ENCODE measurements at regions not wholly inside any gene's neighbourhood (a gene's known extent, or its start where the extent isn't known, plus 50 kb on each side); places are given as distances from the start of the nearest gene placed in this dataset.

GRCh38 chr2:234254783-234255521 lies 204.4 kb downstream of the SPP2 start:
- TF ChIP-seq, protein P1, sequence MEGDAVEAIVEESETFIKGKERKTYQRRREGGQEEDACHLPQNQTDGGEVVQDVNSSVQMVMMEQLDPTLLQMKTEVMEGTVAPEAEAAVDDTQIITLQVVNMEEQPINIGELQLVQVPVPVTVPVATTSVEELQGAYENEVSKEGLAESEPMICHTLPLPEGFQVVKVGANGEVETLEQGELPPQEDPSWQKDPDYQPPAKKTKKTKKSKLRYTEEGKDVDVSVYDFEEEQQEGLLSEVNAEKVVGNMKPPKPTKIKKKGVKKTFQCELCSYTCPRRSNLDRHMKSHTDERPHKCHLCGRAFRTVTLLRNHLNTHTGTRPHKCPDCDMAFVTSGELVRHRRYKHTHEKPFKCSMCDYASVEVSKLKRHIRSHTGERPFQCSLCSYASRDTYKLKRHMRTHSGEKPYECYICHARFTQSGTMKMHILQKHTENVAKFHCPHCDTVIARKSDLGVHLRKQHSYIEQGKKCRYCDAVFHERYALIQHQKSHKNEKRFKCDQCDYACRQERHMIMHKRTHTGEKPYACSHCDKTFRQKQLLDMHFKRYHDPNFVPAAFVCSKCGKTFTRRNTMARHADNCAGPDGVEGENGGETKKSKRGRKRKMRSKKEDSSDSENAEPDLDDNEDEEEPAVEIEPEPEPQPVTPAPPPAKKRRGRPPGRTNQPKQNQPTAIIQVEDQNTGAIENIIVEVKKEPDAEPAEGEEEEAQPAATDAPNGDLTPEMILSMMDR (IDR thresholded peaks at IDR 0.05; ENCODE audit: insufficient read depth, low read length): no peak
- TF ChIP-seq GABPA (IDR thresholded peaks at IDR 0.05; ENCODE audit: low read depth) (no peak), POLR2AphosphoS5 (IDR thresholded peaks at IDR 0.05; ENCODE audit: low read depth) (no peak), SPI1 (IDR thresholded peaks at IDR 0.05; ENCODE audit: borderline replicate concordance, low read depth) (no peak)
